Natural killer cell (primary cell): ENCODE measurements at regions not wholly inside any gene's neighbourhood (a gene's known extent, or its start where the extent isn't known, plus 50 kb on each side); places are given as distances from the start of the nearest gene placed in this dataset.

Experiments
- ATAC-seq, 3 donors: fragments of 150-1000 bp in 2 of 3; fragments of 200-7000 bp in 1 of 3; cut with Tn5 transposase; 1 replicate in 1 of 3; 2 replicates in 2 of 3; pipeline ENCODE4 v1.10.0; 2021; ENCODE audit warnings: mild to moderate bottlenecking in 2 of 3, moderate library complexity in 2 of 3
- DNase-seq, 2 donors: peaks; one replicate each; pipeline versions ENCODE4 v3.0.0 to v3.0.0-alpha.2; 2013 to 2021; ENCODE audit warnings: mixed read lengths in 1 of 2
- H3K27ac ChIP-seq: one replicate; pipeline ENCODE4 v1.5.1; 2013; ENCODE audit warnings: mild to moderate bottlenecking, low read length
- H3K27me3 ChIP-seq: one replicate; pipeline ENCODE4 v1.6.1; 2013; ENCODE audit warnings: low read length; ENCODE audit not compliant: control insufficient read depth, insufficient read depth
- H3K36me3 ChIP-seq: one replicate; pipeline ENCODE4 v1.6.1; 2013; ENCODE audit warnings: low read length; ENCODE audit not compliant: control insufficient read depth, insufficient read depth
- H3K4me1 ChIP-seq: one replicate; pipeline ENCODE4 v1.6.1; 2013; ENCODE audit warnings: low read length; ENCODE audit not compliant: control insufficient read depth, insufficient read depth
- H3K4me3 ChIP-seq: one replicate; pipeline ENCODE4 v1.5.1; 2013; ENCODE audit warnings: low read length
- H3K9me3 ChIP-seq: one replicate; pipeline ENCODE4 v1.6.1; 2013; ENCODE audit warnings: low read length; ENCODE audit not compliant: control insufficient read depth, insufficient read depth
- H3K27ac Mint-ChIP-seq, 2 donors: one replicate each; pipeline ENCODE4 v1.8.0; 2022; ENCODE audit warnings: mild to moderate bottlenecking in 2 of 2, mixed read lengths in 2 of 2, moderate library complexity in 1 of 2
- H3K27me3 Mint-ChIP-seq, 2 donors: one replicate each; pipeline ENCODE4 v1.8.0; 2022; ENCODE audit warnings: low read depth in 2 of 2, mixed read lengths in 2 of 2
- H3K36me3 Mint-ChIP-seq: one replicate; pipeline ENCODE4 v1.8.0; 2022; ENCODE audit warnings: mixed read lengths
- H3K4me1 Mint-ChIP-seq, 2 donors: one replicate each; pipeline ENCODE4 v1.8.0; 2022; ENCODE audit warnings: mixed read lengths in 2 of 2
- H3K4me3 Mint-ChIP-seq: one replicate; pipeline ENCODE4 v1.8.0; 2022; ENCODE audit warnings: mild to moderate bottlenecking, moderate library complexity, mixed read lengths
- H3K9me3 Mint-ChIP-seq, 2 donors: one replicate each; pipeline ENCODE4 v1.8.0; 2022; ENCODE audit warnings: mixed read lengths in 2 of 2
- CTCF ChIP-seq: fragments of 200-600 bp; IDR thresholded peaks from one replicate; pipeline ENCODE4 v1.8.0; 2022; ENCODE audit warnings: antibody characterized with exemption
- WGBS: methylation state at CpG from one replicate; pipeline ENCODE4 v1.1.7; 2013; ENCODE audit warnings: missing lambda C conversion rate; ENCODE audit not compliant: insufficient coverage; 5-methylcytosine and 5-hydroxymethylcytosine counted together
- intact Hi-C: fragments of 100-400 bp; cut with micrococcal nuclease; formaldehyde crosslinking; loops from one replicate; pipeline ENCODE4 v1.14.2; 2022

GRCh38 chr6:11388983-11389944 lies 148.3 kb upstream of the TMEM170B start:
- H3K36me3 Mint-ChIP-seq, result no peaks in the 10 kb centered on the region
- ATAC-seq (no peak), DNase-seq (no peak)
- no peaks in the 10 kb centered on the region for H3K36me3 ChIP-seq
- no peaks in the 10 kb centered on the region for H3K9me3 ChIP-seq
- H3K4me1 Mint-ChIP-seq, result peaks cover 0 to 10% of the 10 kb centered on the region in 2 donors
- H3K27ac ChIP-seq, result no peak overlapping the region
- no peak overlapping the region for H3K4me3 Mint-ChIP-seq
- no peaks in the 10 kb centered on the region for H3K9me3 Mint-ChIP-seq
- TF ChIP-seq CTCF, result no peak
- H3K27me3 ChIP-seq, result no peaks in the 10 kb centered on the region
- peaks cover 4% of the 10 kb centered on the region for H3K4me1 ChIP-seq
- WGBS, result 90% methylated on average over 5 of the region's 5 CpGs
- intact Hi-C loops, result no loop called here
- H3K27ac Mint-ChIP-seq, result no peak overlapping the region
- no peak overlapping the region for H3K4me3 ChIP-seq
- H3K27me3 Mint-ChIP-seq, result peaks cover 0 to 11% of the 10 kb centered on the region in 2 donors

- DNase-seq (no peak), ATAC-seq (no peak)
- intact Hi-C loops, result no loop called here
- TF ChIP-seq CTCF, result no peak
- no peaks in the 10 kb centered on the region for H3K36me3 Mint-ChIP-seq
- no peaks in the 10 kb centered on the region for H3K9me3 Mint-ChIP-seq
- peaks cover 4% of the 10 kb centered on the region for H3K4me1 ChIP-seq
- 79% methylated on average over 4 of the region's 5 CpGs for WGBS
- no peaks in the 10 kb centered on the region for H3K27me3 ChIP-seq
- no peak overlapping the region for H3K4me3 ChIP-seq
- no peak overlapping the region for H3K4me3 Mint-ChIP-seq
- H3K27me3 Mint-ChIP-seq, result peaks cover 0 to 11% of the 10 kb centered on the region in 2 donors
- H3K27ac ChIP-seq, result no peak overlapping the region
- H3K9me3 ChIP-seq, result no peaks in the 10 kb centered on the region
- H3K36me3 ChIP-seq, result no peaks in the 10 kb centered on the region
- H3K27ac Mint-ChIP-seq, result no peak overlapping the region
- peaks cover 5 to 13% of the 10 kb centered on the region in 2 donors for H3K4me1 Mint-ChIP-seq
These were observed 149.7 kb upstream of the TMEM170B start for GRCh38 chr6:11387707-11388430.

GRCh38 chr6:11386726-11387125 lies 150.8 kb upstream of the TMEM170B start:
- Histone ChIP-seq H3K9me3 (no peaks in the 10 kb centered on the region), H3K27me3 (no peaks in the 10 kb centered on the region), H3K4me1 (peaks cover 10% of the 10 kb centered on the region), H3K36me3 (no peaks in the 10 kb centered on the region), H3K27ac (no peak overlapping the region), H3K4me3 (no peak overlapping the region)
- WGBS, result 90% methylated on average over 2 of the region's 2 CpGs
- H3K4me3 Mint-ChIP-seq, result no peak overlapping the region
- ATAC-seq (no peak), DNase-seq (no peak)
- H3K9me3 Mint-ChIP-seq, result no peaks in the 10 kb centered on the region
- H3K36me3 Mint-ChIP-seq, result no peaks in the 10 kb centered on the region
- H3K27ac Mint-ChIP-seq, result no peak overlapping the region
- TF ChIP-seq CTCF, result no peak
- intact Hi-C loops, result no loop called here
- H3K27me3 Mint-ChIP-seq, result peaks cover 0 to 11% of the 10 kb centered on the region in 2 donors
- peaks cover 17 to 22% of the 10 kb centered on the region in 2 donors for H3K4me1 Mint-ChIP-seq
